NCI-H510A (cell line): ENCODE measurements at regions not wholly inside any gene's neighbourhood (a gene's known extent, or its start where the extent isn't known, plus 50 kb on each side); places are given as distances from the start of the nearest gene placed in this dataset.

Experiments used
- DNase-seq: peaks from one replicate; lab custom pipeline; 2025; lab: John Stamatoyannopoulos, UW

DNA sequence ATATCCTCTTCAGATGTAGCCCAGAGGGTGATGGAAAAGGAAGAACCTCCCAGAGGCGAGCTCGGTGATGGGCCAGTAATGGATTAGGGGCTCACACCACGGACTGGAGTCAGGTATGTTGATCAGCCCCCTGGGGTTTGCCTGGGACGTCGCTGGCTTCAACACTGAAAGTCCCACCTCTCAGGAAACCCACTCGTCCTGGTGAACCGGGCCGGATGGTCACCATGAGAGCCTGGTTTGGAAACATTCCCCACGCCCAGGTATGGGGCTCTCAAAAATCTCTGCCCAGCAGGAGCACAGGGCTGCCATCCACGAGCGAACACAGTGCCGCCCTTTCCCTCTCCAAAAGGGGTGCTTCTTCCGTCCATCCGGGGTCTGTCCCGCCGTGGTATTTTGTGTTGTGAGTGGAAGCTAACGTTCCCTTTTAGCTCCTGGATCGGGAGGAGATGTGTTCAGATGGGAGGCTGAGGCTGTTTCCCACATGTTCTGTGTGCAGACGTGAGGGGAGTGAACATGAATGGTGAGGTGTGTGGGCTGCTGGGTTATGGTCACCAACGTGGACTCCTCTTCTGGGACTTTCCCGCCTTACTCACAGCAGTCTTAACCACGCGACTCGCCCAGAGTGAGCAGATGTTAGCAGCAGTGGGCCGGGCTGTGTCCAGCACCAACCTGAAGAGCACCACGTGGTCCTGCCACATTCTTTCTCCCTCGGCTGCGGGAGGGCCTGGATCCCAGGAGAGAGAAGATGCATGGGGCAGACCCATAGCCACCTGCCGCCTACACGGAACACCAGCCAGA, 139.2 kb downstream of the KIF26A start:
- no peak for DNase-seq

DNA sequence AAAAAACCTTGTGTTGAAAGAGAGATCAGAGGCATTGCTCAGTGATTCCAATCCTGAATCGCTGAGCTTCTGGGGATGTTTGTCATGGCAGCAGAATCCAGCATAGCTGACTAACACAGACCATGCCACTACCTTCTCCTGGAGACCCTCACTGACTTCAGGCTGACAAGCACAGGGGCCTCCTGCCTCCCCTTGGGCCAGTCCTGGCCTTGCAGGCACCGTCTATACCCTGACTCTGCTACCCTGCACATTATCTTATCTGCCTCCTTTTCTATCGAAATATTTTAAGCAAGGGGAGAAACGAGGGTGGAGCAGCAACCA, 139.8 kb downstream of the KIF26A start:
- DNase-seq = no peak

DNA sequence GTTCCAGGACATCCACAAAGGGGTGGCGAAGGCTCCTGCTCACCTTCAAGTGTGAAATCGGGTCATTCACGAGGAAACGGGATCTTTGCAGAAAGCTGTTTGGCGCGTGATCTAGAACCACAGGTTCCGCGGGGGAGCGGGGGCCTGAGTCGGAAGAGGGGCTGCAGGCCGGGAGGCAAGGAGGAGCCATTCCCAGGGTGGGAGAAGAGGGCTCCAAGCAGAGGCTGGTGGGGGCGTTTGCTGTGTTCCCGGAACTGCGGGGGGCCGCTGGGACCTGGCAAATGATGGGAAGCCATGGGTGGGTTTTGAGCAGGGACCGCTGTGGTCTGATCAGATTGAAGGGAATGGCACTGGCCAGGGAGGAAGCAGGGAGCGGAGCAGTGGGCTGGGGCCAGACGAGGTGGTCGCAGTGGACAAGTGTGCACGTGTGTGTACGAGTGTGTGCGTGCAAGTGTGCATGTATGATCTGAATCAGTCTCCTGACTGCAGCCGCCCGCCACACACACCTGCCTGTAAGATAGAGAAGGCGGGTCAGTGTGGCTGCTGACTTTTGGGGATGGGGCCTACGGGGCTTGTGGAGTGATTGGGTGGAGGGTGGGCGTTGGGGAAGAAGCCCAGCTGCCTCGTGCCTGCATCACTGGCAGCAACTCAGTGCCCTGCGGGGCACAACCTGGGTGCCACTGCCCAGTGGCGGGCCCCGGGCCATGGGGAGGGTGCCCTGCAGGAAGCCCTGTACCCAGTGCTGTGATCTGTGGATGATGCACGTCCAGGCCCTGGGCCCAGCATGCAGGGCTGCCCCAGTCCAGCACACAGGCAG, 141.9 kb downstream of the KIF26A start:
- DNase-seq = no peak

DNA sequence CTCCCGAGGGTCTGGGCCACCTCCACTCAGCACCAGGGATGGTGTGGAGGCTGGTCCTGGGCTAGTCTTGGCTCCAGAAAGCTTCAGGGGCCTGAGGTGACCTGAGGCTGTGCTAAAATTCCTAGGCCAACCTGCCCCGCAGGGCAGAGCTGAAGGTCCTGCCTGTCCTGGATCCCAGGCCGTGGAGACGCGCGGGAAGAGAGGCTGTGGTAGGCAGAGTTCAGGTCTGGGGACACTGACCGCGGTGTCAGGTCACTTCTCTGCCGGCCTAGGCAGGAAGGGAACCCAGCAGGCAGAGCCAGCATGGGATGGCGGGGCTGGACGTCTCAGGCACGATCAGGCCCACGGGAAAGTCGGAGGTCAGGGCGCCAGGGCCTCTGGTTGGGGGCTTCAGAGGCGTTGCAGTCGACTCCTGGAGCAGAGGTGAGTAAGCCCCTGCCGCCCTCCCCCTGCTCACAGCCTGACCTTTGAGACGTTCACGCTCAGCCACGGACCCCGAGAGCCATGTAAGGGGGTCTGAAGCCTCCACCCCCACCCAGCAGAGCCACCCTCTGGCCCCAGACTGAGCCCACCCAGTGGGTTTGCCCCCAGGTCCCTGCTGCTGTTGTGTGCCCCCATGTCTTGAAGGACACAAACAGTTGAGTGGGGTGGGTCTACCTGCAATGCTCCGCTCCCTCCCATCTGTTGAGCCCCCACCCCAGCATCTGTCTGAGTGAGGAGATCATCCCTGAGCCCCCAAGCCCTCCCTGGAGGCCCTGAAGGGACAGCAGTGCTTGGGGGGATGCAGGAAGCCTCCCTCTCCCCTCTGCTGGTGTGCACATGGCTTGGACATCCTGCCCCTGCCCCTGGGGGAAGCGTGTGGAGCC, 142.7 kb downstream of the KIF26A start:
- no peak for DNase-seq

DNA sequence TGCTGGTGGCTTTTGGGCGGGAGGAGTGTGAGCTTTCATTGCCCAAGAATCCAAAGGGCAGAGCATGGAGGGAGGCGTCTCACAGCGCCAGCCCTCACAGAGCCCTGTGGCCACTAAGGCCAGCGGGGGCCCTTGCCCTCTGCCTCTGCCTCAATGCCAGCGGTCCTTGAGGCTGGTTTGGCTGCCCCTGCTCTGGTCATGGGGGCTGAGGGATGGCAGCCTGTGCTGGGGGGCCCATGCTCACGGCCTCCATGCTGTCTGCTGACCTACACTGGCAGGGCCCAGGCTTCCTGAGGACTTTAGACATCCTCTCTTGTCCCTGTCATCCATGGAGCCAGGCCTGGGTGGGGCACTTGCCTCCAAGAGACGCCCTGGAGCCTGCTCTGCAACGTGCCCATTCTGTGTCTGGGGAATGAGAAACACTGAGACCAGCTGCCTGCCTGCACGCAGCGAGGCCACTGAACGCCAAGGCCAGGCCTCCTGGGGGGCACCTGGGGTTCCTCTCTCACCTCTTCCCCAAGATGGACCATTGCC, 143.4 kb downstream of the KIF26A start:
- no peak for DNase-seq

DNA sequence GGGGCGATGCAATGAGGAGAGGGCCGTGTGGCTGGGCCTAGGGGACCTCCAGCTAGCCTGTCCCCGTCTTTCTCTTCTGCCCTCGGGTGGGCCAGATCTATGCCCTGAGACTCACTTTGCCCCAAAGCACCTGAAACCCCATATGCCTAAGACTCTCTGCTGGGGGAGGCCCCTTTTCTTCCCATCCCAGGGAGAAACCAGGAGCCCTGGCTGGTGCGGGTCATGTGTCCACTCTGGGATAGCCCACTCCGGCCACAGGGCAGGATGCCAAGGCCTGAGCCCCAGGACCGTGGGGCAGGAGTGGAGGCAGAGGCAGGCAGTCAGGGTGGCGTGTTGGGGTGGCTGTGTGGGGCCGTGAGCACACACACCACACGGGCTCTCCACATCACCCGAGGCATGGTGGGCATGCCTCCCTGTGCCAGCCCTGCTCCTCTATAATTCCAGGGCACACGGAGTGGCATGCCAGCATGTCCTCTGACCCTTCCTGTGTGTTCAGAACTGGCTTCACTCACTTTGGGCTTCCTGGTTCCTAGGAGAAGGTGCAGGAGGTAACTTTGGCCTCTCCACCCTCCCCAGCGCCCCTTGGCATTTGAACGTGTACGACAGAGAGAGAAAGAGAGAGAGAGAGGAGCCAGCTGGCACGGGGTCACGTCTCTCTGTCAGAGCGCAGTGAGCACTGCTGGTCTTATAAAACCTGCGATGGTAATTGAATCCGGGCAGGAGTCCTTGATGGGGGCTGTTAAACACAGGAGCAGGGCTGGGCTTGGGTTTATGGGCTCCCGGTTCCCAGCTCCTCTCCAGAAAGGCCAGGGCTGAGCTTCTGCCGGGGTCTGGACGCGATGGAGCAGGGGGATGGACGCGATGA, 144.2 kb downstream of the KIF26A start:
- DNase-seq = peak; percentile 74

DNA sequence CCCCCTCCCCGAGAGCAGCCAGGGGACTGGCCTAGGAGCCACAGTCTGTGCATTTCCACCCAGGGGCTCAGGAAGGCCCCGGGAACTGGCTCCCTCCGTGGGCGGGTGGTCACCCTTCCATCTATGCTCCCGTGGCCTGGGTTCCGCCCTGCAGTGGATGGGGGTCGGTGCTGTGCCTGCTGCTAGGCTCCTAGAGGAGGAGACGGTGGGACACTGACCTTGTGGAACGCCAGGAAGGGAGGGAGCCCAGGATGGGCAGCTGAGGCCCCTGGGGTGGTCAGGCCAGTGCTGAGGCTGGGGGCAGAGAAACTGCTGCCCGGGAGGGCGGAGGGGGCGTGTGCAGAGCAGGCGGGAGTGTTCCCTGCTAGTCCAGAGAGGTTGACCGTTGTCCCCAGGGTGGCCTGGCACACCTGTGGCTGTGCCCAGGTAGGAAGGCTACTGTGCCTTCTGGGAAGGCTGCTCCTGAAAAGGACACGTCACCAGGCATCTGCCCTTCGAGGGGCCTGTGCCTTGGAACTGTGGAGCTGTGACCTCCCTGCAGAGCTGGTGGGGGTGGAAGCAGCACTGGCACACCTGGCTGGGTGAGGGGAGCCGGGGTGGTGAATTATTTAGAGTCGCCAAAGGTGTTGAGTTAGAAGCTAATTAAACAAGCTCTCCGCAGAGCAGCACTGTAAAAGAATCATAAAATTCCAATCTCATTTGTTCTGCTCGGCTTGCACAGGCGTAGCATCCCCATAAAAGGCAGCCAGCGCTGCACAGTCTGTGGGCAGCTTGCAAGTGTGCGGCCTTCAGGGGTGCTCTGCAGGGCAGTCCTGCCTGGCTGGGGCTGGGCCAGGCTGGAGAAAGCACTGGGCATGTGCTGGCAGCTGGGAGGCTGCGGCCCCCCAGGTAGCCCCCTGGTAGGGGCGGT, 145.1 kb downstream of the KIF26A start:
- DNase-seq = peak; percentile 44

DNA sequence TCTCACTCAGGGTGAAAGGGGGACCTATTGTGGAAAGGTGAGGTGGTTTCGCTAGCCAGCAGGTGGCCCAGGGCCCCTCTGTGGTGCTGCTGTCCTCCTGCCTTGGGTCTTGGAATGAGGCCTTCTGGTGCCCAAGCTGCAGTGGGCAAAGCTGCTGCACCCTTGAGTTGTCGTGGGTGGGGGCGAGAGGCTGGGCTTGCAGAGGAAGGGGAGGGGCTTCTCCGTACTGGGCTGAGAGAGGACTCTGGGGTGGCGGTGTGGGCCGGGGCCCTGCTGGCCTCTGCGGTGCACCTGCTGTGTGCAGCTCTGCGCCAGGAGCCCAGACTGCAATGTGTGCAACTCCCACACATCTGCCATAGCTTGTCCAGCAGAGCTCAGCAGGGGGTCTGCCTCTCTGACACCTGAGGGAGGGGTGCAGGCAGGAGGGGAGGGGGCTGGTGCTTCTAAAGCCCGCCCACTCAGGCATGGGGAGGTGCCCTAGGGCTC, 145.8 kb downstream of the KIF26A start:
- DNase-seq = peak; percentile 56

DNA sequence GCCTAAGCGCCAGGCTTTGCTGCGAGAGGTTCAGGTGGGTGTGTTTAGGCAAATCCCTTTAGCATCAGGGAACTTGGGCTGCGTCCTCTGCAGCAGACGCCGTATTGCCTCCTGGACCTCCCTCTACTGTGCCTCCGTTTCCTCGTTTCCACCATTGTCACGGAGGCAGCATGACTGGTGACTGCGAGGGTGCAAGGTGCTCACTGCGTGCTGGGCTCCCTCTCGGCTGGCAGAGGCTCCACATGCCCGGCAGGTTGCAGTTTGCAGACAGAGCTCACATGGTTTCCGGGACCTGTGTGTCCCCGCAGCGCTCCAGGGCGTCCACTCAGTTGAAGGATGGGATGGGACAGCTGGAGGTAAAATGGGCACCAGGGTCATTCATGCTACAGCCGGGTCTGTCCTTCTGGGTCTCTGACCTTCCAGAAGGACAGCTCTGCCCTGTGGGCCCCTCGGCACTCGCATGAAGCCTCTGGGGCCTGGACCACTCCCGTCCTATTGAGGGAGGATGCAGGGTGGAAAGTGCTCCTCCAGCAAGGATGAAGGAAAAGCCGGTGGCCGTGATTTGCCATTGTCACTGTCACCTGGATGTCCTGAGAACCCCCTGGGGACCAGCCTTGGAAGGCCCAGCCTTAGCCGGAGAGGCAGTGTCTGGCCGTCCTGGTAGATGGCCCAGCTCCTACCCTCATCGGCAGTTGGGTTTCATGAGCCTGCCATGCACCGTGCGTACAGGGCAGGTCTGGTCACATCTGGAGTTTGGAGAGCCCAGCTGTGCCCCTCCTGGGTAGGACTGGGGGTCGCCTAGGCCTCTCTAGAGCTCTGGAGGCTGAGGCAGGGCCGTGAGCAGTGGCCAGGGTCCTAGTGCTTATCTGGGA, 146.5 kb downstream of the KIF26A start:
- no peak for DNase-seq

DNA sequence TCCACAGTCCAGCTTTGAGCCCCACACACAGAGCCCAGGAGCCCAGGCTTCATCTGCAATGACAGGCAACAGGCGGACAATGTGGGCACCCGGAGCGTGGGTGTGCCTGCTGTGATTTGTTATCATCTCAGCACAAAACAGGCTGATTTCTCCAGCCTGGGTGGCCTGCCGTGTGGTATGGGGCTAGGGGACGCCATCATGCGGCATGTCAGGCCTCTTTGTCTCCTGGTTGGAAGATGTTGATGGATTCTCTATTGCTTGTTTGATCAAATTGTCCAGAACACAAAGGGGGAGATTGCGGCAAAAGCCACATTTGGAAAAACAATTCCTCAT, 147.1 kb downstream of the KIF26A start:
- no peak for DNase-seq

DNA sequence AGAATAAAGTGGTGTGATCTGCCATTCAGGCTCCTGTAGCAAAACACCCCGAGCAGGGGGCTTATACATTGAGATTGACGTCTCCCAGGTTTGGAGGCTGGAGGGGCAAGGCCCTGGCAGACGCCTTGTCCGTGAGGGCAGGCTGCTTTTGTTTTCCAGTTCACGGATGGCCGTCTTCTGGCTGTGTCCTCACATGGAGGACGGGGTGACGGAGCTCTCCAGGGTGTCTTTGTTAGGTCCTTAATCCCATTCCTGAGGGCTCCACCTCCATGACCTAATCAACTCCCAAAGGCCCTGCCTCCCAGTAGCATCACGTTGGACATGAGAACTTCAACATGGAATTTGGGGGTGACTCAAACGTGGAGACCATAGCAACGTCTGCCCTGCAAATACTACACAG, 147.7 kb downstream of the KIF26A start:
- DNase-seq = no peak

DNA sequence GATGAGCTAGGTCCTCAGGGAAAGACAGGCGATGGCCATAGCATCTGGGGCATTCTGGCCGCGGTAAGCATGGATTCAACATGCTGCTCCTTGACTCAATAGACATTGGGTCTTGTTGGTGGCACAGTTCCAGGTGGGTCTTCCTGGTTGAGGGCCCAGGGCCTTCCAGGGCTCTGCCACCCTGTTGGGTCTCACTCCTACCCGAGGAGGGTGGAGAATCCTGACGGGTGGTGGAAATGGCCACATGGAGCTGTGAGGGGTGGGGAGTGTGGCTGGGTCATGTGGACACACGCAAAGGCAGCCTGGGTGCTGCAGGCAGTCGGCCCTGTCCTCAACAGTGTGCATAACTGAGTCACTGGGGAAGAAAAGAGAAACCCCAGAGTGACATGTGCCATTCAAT, 148.1 kb downstream of the KIF26A start:
- no peak for DNase-seq

DNA sequence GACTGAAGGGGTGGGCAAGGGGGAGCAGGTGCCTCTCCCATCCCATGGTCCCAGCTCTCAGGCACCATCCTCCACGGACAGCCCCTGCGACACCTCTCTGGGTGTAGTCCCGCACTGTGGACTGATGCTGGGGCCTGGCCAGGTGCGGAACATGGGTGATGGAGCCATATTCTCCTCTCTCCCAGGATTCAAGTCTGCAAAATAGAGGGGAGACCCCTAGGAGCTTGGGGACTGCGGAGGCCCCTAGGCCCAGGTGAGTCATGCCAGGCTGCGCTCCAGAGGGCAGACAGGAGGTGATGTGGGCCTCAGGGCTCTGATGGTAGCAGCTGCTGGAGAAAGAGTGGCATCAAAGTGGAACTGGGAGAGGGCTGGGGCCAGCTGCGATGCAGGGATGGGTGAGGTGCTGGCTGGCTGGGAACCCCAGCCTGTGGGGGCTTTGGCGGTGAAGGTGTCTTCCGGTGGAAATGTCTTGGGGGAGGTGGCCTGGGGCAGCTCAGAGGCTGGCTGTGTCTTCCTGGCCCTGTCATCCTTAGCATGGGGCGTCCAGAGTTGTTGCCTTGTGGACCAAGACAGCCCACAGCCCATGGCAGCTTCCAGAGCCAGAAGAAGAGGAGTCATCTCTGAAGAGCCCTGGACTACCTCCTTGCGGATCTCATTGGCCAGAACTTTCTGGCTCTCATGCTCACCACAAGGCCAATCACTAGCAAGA, 149.1 kb downstream of the KIF26A start:
- no peak for DNase-seq

DNA sequence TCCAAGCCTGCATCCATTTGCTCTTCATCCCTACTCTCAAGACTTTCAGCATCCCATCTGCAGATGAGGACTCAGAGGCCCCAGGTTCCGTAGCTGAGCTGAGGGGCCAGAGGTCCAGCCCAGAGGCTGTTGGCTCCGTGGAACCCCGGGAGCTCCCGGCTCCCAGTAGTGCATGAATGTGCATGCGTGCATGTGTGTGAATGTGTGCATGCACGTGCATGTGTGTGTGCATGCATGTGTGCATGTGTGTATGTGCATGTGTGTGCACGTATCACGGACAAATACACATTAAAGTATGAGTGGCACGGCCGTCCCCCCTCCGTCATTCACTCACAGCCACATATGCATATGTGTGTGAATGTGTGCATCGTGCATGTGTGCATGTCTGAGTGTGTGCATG, 149.9 kb downstream of the KIF26A start:
- DNase-seq = no peak

DNA sequence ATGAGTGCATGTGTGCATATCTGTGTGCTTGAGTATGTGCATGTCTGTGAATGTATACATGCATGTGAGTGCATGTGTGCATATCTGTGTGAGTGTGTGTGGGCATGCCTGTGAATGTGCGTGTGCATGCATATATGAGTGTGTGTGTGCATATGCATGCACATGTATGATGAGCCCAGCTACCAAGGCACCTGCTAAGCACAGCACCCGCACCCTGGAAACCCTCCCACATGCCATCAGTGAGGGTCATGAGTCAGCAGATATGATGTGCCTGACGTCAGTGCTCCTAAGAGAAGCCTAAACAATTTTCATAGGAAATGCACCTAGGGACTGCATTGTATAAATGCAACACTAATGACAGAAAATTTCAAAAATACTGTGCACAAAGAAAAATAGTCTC, 151.1 kb downstream of the KIF26A start:
- DNase-seq = no peak

DNA sequence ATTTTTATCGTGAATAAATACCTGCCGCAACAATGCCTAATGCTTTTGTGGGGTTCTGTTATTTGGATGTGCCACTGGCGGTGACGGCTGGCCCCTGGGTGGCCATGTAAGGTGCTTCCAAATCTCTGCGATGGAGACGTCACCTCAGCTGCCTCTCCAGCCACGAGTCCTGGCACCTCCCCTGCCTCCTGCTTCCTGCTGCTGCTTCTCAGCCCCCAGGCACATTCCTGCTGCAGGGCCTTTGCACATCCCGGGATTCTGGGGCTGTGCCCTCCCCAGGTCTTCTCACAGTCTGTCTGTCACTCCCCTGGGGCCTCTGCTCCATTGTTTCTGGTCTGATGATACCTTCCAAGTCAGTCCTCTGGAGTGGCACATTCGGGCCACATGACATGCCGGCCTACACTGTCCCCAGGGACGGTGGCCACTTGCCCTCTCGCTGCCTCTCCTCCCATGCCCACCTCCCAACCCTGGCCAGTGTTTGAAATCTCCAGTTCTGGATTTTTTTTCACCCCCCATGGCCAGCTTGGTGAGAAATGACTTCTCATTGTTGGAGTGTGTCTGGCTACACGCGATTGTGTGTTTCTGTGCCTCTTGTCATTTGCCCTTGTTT, 151.8 kb downstream of the KIF26A start:
- no peak for DNase-seq

DNA sequence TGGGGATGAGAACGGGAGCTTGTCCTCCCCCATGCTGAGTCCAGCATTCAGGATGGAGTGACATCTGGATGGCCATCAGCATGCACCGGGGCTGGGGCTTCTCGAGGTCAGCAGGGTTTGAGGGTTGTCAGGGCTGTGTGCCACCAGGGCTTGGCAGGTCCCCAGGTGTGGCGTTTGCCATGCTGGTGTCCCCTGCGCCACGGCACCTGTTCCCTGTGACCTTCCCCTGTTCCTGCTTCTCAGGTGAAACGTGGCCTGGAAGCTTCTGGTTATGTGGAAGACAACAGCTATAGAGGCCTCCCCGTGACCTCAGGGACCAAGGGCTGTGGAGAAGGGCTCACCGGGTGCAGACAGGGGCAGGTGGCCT, 152.4 kb downstream of the KIF26A start:
- no peak for DNase-seq
